Liver (tissue), 3 donors: ENCODE measurements at regions not wholly inside any gene's neighbourhood (a gene's known extent, or its start where the extent isn't known, plus 50 kb on each side); places are given as distances from the start of the nearest gene placed in this dataset.

Experiments used
- CTCF ChIP-seq: fragments of 150-350 bp; IDR thresholded peaks from 2 replicates; pipeline ENCODE4 v1.5.1; 2017; ENCODE audit warnings: improper control_type of control experiment, low read depth, low read length; ENCODE audit not compliant: missing input control
- EGR1 ChIP-seq, 2 donors: IDR thresholded peaks; 2 replicates each; pipeline ENCODE4 v1.6.1; 2016 to 2018; ENCODE audit warnings: antibody characterized with exemption in 2 of 2, low read depth in 2 of 2
- MAX ChIP-seq: IDR thresholded peaks from 2 replicates; pipeline ENCODE4 v1.6.1; 2016; ENCODE audit warnings: antibody characterized with exemption
- RAD21 ChIP-seq, 2 donors: IDR thresholded peaks; 2 replicates each; pipeline ENCODE4 v1.6.1; 2016; ENCODE audit warnings: antibody characterized with exemption in 2 of 2, mild to moderate bottlenecking in 2 of 2
- donor health status: healthy.
- donor health status: healthy.

DNA sequence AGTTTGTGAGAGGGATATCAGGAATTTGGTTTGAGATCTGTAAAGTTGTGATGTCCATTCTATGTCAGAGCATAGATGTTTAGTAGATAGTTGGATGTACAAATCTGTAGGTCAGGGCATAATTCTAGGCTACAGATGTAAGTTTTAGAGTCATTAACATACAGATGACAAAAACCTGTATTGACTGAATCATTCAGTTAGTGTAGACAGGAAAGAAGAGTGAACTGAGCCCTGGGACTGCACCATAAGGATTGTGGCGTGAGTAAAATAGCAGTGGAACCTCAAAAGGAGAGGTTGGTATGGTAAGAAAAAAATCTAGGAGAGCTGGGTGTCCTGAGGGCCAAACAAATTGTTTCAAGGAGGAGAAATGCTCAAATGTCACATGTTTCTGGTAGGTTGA is 73.1 kb upstream of the RPRM start:
- TF ChIP-seq CTCF: no peak
- no peak for TF ChIP-seq MAX
- TF ChIP-seq EGR1 (IDR thresholded peaks at IDR 0.05; ENCODE audit: low read depth in 2 of 2): no peak
- TF ChIP-seq RAD21 (IDR thresholded peaks at IDR 0.05): no peak
